HepG2 (cell line): ENCODE measurements at regions not wholly inside any gene's neighbourhood (a gene's known extent, or its start where the extent isn't known, plus 50 kb on each side); places are given as distances from the start of the nearest gene placed in this dataset.

ENCODE experiments used
- GLI4 ChIP-seq: sonication (generic); formaldehyde crosslinking; IDR thresholded peaks from 2 replicates; pipeline ENCODE4 v1.5.1; 2020; ENCODE audit warnings: missing genetic modification reagents, mild to moderate bottlenecking, moderate library complexity, borderline replicate concordance
- HDAC6 ChIP-seq: fragments of 200-600 bp; sonication (generic); IDR thresholded peaks from 2 replicates; pipeline ENCODE4 v1.7.0; 2017; ENCODE audit warnings: mild to moderate bottlenecking, antibody characterized with exemption, low read length, low read depth
- MIXL1 ChIP-seq: IDR thresholded peaks from 2 replicates; pipeline ENCODE4 v1.6.1; 2016
- MTA3 ChIP-seq: sonication (generic); formaldehyde crosslinking; IDR thresholded peaks from 2 replicates; pipeline ENCODE4 v1.4.0; 2020; ENCODE audit warnings: missing genetic modification reagents
- MTF1 ChIP-seq: sonication (generic); formaldehyde crosslinking; IDR thresholded peaks from 2 replicates; pipeline ENCODE4 v1.5.0; 2020; ENCODE audit warnings: missing genetic modification reagents
- MXI1 ChIP-seq: IDR thresholded peaks from 3 replicates; pipeline ENCODE4 v1.6.1; 2012; ENCODE audit warnings: low read depth, low read length, inconsistent platforms, borderline replicate concordance
- POLR2AphosphoS5 ChIP-seq: IDR thresholded peaks from 2 replicates; pipeline ENCODE4 v1.6.1; 2012; ENCODE audit warnings: low read depth, low read length
- SOX6 ChIP-seq, 2 experiments: fragments of 450-650 bp in 1 of 2; sonication (generic) in 1 of 2; formaldehyde crosslinking in 1 of 2; IDR thresholded peaks; 2 replicates each; pipeline versions ENCODE4 v1.4.0 to v1.6.1; 2017 to 2020; ENCODE audit warnings: antibody characterized with exemption in 1 of 2, mild to moderate bottlenecking in 1 of 2, missing genetic modification reagents in 1 of 2
- SRSF9 ChIP-seq: fragments of 200-400 bp; formaldehyde crosslinking; IDR thresholded peaks from 2 replicates; pipeline ENCODE4 v1.6.1; 2018; ENCODE audit warnings: borderline replicate concordance, mild to moderate bottlenecking, low read depth, low read length; ENCODE audit not compliant: insufficient read depth, poor library complexity, severe bottlenecking
- SYNCRIP ChIP-seq: fragments of 200-400 bp; formaldehyde crosslinking; IDR thresholded peaks from 2 replicates; pipeline ENCODE4 v1.6.1; 2018; ENCODE audit warnings: mild to moderate bottlenecking, low read depth, low read length; ENCODE audit not compliant: insufficient read depth
- ZMYM4 ChIP-seq: sonication (generic); formaldehyde crosslinking; IDR thresholded peaks from 2 replicates; pipeline ENCODE4 v1.8.1; 2023; ENCODE audit warnings: mild to moderate bottlenecking, missing genetic modification reagents
- ZNF225 ChIP-seq: sonication (generic); formaldehyde crosslinking; IDR thresholded peaks from 2 replicates; pipeline ENCODE4 v1.4.0; 2020; ENCODE audit warnings: mild to moderate bottlenecking, missing genetic modification reagents
- ZNF296 ChIP-seq: sonication (generic); formaldehyde crosslinking; conservative IDR thresholded peaks from 2 replicates; pipeline ENCODE4 v1.5.0; 2020; ENCODE audit warnings: mild to moderate bottlenecking, missing genetic modification reagents
- ZNF501 ChIP-seq: sonication (generic); formaldehyde crosslinking; IDR thresholded peaks from 2 replicates; pipeline ENCODE4 v1.5.1; 2020; ENCODE audit warnings: mild to moderate bottlenecking, moderate library complexity, missing genetic modification reagents
- ZNF510 ChIP-seq: sonication (generic); formaldehyde crosslinking; IDR thresholded peaks from 2 replicates; pipeline ENCODE4 v1.4.0; 2020; ENCODE audit warnings: low read depth, mild to moderate bottlenecking, missing genetic modification reagents
- ZNF543 ChIP-seq: sonication (generic); formaldehyde crosslinking; IDR thresholded peaks from 2 replicates; pipeline ENCODE4 v1.4.0; 2020; ENCODE audit warnings: mild to moderate bottlenecking, missing genetic modification reagents
- TF ChIP-seq, protein P1 (sequence below): sonication (generic); formaldehyde crosslinking; IDR thresholded peaks from 2 replicates; pipeline ENCODE4 v1.9.0; 2021; ENCODE audit warnings: mild to moderate bottlenecking, missing genetic modification reagents
- TF ChIP-seq, protein P2 (sequence below): sonication (generic); formaldehyde crosslinking; IDR thresholded peaks from 2 replicates; pipeline ENCODE4 v1.5.0; 2020; ENCODE audit warnings: mild to moderate bottlenecking, missing genetic modification reagents, borderline replicate concordance
- TF ChIP-seq, protein P3 (sequence below): IDR thresholded peaks from 2 replicates; pipeline ENCODE4 v1.6.1; 2016

DNA sequence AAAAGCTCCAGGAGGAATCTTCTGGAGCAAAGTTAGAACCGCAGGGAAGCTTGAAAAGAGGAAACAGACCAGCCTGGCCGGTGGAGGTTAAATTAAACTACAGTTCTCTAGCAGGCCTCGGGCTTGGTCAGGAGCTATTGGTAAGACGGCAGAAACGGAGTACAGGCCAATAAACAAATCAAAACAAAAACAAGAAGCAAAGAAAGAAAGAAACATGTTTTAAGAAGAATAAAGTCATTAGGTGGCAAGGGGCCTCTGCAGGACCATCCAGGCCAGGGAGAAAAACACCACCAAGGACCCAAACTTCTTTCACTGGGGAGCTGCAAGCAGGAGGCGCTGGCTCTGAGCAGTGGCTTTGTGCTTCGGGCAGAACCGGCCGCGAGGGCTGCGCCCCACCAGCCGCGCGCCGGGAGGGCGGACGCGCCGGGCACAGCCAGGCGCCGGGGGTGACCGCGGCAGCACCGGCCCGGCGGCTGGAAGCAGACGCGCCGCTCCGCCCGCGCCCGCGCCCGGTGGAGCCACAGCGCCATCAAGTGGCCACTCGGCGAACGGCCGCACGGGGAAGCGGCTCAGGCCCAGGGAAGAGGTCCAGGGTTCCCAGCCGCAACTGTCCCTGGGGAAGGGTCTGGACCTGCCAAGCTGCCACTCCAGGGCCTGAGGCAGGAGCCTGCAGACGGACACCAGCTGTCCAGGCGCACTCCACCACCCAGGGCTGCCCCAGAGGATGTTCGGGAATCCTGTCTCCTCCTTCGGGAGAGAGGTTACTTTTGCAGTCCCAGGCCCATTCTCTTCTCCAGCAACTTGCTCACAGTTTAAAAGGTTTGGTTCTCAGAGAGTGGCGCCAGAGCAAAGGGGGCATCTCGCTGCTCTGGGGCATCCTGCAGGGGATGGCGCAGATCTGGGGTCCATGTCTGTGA is 419.4 kb downstream of the SOX9 start (continued):
- TF ChIP-seq MIXL1 (no peak), GLI4 (CRISPR knock-in tag) (no peak), MTA3 (CRISPR knock-in tag) (no peak), ZMYM4 (CRISPR knock-in tag) (peak; percentile 77), MXI1 (peak; percentile 61; the same call in 1 of the 3 replicates), SOX6 (IDR thresholded peaks at IDR 0.05) (no peak), SOX6 (CRISPR knock-in tag; IDR thresholded peaks at IDR 0.05) (peak; percentile 28; the same call in 1 of the 2 replicates), POLR2AphosphoS5 (no peak), ZNF296 (CRISPR knock-in tag) (no peak), HDAC6 (no peak), ZNF225 (no peak), ZNF543 (CRISPR knock-in tag) (no peak), ZNF510 (CRISPR knock-in tag) (0 out of 2 replicates have a peak, but pooled peaks have one; percentile 19), SYNCRIP (no peak), ZNF501 (CRISPR knock-in tag) (0 out of 2 replicates have a peak, but pooled peaks have one; percentile 32), MTF1 (CRISPR knock-in tag) (no peak), SRSF9 (no peak)
- TF ChIP-seq, protein P1, sequence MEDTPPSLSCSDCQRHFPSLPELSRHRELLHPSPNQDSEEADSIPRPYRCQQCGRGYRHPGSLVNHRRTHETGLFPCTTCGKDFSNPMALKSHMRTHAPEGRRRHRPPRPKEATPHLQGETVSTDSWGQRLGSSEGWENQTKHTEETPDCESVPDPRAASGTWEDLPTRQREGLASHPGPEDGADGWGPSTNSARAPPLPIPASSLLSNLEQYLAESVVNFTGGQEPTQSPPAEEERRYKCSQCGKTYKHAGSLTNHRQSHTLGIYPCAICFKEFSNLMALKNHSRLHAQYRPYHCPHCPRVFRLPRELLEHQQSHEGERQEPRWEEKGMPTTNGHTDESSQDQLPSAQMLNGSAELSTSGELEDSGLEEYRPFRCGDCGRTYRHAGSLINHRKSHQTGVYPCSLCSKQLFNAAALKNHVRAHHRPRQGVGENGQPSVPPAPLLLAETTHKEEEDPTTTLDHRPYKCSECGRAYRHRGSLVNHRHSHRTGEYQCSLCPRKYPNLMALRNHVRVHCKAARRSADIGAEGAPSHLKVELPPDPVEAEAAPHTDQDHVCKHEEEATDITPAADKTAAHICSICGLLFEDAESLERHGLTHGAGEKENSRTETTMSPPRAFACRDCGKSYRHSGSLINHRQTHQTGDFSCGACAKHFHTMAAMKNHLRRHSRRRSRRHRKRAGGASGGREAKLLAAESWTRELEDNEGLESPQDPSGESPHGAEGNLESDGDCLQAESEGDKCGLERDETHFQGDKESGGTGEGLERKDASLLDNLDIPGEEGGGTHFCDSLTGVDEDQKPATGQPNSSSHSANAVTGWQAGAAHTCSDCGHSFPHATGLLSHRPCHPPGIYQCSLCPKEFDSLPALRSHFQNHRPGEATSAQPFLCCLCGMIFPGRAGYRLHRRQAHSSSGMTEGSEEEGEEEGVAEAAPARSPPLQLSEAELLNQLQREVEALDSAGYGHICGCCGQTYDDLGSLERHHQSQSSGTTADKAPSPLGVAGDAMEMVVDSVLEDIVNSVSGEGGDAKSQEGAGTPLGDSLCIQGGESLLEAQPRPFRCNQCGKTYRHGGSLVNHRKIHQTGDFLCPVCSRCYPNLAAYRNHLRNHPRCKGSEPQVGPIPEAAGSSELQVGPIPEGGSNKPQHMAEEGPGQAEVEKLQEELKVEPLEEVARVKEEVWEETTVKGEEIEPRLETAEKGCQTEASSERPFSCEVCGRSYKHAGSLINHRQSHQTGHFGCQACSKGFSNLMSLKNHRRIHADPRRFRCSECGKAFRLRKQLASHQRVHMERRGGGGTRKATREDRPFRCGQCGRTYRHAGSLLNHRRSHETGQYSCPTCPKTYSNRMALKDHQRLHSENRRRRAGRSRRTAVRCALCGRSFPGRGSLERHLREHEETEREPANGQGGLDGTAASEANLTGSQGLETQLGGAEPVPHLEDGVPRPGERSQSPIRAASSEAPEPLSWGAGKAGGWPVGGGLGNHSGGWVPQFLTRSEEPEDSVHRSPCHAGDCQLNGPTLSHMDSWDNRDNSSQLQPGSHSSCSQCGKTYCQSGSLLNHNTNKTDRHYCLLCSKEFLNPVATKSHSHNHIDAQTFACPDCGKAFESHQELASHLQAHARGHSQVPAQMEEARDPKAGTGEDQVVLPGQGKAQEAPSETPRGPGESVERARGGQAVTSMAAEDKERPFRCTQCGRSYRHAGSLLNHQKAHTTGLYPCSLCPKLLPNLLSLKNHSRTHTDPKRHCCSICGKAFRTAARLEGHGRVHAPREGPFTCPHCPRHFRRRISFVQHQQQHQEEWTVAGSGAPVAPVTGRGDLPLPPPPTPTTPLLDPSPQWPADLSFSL: no peak
- TF ChIP-seq, protein P2, sequence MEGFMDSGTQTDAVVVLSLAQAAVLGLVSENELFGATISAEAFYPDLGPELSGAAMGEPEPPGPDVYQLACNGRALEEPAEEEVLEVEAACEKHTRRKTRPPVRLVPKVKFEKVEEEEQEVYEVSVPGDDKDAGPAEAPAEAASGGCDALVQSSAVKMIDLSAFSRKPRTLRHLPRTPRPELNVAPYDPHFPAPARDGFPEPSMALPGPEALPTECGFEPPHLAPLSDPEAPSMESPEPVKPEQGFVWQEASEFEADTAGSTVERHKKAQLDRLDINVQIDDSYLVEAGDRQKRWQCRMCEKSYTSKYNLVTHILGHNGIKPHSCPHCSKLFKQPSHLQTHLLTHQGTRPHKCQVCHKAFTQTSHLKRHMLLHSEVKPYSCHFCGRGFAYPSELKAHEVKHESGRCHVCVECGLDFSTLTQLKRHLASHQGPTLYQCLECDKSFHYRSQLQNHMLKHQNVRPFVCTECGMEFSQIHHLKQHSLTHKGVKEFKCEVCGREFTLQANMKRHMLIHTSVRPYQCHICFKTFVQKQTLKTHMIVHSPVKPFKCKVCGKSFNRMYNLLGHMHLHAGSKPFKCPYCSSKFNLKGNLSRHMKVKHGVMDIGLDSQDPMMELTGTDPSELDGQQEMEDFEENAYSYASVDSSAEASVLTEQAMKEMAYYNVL (CRISPR knock-in tag): no peak
- TF ChIP-seq, protein P3, sequence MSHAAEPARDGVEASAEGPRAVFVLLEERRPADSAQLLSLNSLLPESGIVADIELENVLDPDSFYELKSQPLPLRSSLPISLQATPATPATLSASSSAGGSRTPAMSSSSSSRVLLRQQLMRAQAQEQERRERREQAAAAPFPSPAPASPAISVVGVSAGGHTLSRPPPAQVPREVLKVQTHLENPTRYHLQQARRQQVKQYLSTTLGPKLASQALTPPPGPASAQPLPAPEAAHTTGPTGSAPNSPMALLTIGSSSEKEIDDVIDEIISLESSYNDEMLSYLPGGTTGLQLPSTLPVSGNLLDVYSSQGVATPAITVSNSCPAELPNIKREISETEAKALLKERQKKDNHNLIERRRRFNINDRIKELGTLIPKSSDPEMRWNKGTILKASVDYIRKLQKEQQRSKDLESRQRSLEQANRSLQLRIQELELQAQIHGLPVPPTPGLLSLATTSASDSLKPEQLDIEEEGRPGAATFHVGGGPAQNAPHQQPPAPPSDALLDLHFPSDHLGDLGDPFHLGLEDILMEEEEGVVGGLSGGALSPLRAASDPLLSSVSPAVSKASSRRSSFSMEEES: no peak
